NOMO-1 (cell line): ENCODE measurements at regions not wholly inside any gene's neighbourhood (a gene's known extent, or its start where the extent isn't known, plus 50 kb on each side); places are given as distances from the start of the nearest gene placed in this dataset.
A peak's percentile ranks its signal among the peaks of the same experiment; 100 is the strongest.

Source experiments
- DNase-seq, 2 experiments: peaks; one replicate each; lab custom pipeline; 2025; ENCODE audit not compliant: unreplicated experiment in 2 of 2; lab: John Stamatoyannopoulos, UW

- no peak for DNase-seq
Observed at GRCh38 chr10:60728056-60728455, 50.2 kb upstream of the CDK1 start.

- DNase-seq = no peak
Observed at GRCh38 chr10:60726257-60726656, 52.0 kb upstream of the CDK1 start.

DNA sequence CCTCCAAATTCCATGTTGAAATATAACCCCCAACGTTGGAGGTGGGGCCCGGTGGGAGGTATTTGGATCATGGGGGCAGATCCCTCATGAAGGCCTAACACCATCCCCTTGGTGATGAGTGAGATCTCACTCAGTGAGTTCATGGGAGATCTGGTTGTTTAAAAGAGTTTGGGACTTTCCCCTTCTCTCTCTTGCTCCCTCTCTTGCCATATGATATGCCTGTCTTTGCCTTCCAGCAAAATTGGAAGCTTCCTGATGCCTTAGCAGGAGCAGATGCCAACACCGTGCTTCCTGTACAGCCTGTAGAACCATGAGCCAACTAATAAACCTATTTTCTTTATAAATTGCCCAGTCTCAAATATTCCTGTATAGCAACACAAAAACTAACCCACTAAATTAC lies 55.7 kb upstream of the CDK1 start:
- DNase-seq = no peak

DNA sequence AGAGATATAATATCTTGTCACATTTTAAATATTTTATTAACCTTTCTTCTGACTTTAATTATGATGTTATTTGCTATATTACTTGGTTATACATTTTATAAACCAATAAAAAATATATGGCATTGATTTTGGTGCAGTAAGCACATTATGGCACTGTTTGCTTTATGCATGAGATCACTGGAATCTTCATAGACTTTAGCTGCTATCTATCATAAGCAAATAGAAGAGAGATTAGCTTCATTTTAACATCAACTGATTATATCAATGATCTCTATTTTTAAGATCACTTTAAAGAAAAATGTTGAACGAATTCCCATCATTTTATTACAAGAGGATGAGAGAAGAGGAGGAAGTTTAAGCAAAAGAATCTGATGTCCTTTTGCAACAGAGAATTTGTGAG lies 58.6 kb upstream of the CDK1 start:
- no peak for DNase-seq

GRCh38 chr10:60718886-60719285 lies 59.4 kb upstream of the CDK1 start:
- DNase-seq = no peak

DNA sequence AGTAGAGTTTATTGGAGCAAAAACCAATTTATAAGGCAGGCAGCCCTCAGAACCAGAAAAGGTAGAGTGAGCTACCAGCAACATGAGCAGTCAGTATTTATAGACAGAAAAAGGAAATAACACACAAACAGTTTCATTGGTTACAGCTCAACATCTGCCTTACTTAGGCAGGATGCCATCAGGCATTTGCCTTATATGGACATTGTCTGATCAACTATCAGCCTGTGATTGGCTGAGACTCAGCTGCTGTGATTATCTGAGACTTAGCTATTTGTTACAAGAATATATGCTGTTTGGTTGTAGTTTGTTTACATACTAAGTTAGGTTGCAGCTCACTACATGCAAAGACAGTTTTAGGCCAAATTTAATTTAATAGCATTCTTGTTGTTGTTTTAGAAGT lies 60.4 kb upstream of the CDK1 start:
- DNase-seq = no peak

- no peak for DNase-seq
Observed at GRCh38 chr10:60714233-60714632, 64.0 kb upstream of the CDK1 start.

GRCh38 chr10:60711496-60711895 lies 66.8 kb upstream of the CDK1 start:
- DNase-seq = no peak

- DNase-seq = no peak
Observed at GRCh38 chr10:60710041-60710440, 68.2 kb upstream of the CDK1 start.

DNA sequence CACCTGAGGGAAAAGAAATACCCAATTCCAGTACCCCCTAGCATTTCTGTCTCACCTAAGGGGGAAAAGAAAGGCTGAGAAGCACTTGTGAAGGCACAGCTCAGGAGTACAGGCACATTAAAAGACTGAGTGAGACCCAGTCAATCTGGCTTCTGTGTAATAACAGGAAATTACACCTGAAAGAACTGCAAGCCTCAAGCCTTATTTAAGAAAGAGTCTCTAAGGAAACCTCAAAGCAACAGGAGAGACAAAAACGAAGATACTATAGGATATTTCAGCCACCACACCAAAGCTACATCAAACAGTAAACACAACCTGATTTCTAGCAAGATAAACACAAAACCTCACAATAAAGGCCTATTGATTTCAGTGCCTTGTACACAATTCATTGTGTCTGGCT lies 69.6 kb upstream of the CDK1 start:
- no peak for DNase-seq

GRCh38 chr10:60707841-60708240 lies 70.4 kb upstream of the CDK1 start:
- no peak for DNase-seq

DNA sequence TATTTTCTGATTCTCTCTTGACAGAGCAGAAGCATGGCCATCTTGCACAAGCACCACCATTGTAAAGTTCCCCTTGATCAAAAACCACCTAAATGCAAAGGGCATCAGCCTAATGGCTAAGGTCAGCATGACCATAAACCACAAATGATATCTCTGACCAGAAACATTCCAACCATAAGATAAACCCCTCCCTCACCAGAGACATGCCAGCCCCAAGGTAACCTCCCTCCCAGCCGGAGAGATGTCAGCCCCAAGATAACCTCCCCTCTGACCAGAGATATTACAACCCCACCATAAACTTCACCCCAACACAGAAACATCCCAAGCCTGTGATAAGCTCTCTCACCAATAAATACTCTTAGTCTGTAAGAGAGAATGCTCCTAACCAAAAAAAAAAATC lies 72.1 kb upstream of the CDK1 start:
- DNase-seq = no peak

DNA sequence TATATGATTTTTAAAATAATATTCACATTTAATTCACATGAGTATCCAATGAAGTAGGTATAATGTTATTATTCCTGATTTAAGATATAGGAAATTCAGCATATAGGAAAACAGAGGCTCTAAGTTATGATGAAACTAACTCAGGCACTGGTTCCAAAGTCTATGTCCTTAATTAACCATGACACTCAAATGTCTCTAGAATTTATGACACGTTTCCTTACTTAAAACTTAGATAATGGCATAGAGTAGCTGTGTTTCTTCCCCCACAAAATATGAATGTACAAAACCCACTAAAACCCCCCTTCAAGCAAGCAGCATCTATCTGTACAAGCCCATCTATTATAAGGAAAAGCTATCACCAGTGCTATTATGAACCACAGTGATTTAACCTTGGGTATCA lies 72.9 kb upstream of the CDK1 start:
- no peak for DNase-seq

GRCh38 chr10:60704471-60704870 lies 73.8 kb upstream of the CDK1 start:
- DNase-seq = peak in 1 of 2 experiments; percentile 58

DNA sequence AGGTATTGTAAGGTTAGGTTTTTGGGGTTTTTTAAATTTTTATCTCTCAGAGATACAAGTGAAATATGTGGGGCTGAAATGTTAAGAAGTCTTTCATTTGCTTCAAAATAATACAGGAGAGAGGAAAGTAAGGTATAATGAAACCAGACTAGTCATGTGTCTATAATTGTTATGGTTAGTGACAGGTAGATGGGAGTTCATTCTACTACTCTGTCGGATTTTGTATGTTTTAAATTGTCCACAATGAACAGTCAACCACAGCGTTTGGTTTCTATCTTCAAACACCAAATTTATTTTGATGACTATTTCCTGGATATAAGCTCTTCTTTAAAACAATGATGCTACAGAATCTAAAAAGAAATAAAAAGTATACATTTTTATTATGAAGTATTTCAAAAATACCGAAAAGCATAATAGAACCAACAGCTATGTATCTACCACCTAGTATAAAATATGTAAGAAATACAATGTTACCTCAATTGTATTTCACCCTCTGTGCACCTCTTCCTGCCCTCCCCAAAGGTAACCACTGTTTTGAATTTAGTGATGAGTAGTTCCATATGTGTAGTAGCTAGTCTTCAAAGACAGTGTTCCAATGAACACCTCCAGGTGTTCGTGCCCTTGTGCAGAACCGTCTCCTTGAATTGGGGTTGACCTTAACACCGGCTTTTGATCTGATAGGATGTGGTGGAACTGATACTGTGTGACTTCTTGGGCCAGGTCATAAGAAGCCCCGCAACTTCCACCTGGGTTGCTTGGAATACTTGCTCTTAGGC lies 74.8 kb upstream of the CDK1 start:
- no peak for DNase-seq

DNA sequence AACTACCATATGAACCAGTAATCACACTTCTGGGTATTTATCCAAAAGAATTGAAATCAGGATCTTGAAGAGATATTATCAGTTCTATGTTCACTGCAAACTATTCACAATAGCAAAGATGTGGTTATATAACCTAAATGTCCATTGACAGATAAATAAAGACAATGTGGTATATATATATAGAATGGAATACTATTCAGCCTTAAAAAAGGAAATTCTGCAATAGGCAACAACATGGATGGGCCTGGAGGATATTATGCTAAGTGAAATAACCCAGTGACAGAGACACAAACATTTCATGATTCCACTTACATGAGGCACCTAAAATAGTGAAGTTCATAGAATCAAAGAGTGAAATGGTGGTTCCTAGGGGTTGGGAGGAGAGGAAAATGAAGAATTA lies 90.6 kb upstream of the CDK1 start:
- DNase-seq = no peak

- DNase-seq = no peak
Observed at GRCh38 chr10:60684091-60684490, 94.2 kb upstream of the CDK1 start.

DNA sequence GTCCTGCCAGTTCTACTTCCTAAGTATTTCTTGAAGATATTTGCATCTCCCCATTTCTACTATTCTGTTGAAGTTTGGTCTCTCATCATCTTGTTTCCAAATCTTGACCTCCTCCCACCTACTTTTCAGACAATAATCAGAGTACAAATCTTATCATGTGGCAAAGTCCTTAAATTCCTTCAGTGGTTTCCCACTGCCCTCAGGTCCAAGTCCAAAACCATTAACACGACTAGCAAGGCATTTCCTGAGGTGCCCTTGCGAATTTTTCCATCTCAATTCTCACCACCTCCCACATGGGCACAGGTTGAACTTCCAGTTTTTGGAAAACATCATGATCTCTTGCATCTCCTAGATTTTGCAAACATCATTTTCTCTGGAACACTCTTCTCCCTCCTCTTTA lies 97.2 kb upstream of the CDK1 start:
- DNase-seq = no peak

DNA sequence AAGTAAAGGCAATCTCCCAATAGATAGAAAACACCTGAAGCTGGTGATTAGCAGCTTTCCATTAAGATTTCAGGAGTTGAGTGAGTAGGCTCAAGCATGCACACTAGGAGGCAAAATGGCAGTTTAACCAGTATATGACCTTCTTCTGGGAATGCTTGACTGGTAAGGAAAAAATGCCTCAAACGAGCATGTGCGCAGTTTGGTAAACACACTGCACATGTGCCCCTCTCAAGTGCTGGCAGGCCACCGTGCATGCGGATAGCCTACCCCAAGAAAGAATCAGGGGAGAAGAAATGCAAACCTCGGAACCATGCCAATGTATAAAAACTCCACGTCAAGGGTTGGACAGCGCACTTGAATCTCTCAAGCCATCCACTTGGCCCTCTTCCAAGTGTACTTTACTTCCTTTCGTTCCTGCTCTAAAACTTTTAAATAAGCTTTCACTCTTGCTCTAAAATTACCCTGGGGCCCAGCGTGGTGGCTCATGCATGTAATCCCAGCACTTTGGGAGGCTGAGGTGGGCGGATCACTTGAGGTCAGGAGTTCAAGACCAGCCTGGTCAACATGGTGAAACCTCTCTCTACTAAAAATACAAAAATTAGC lies 98.8 kb upstream of the CDK1 start:
- no peak for DNase-seq

DNA sequence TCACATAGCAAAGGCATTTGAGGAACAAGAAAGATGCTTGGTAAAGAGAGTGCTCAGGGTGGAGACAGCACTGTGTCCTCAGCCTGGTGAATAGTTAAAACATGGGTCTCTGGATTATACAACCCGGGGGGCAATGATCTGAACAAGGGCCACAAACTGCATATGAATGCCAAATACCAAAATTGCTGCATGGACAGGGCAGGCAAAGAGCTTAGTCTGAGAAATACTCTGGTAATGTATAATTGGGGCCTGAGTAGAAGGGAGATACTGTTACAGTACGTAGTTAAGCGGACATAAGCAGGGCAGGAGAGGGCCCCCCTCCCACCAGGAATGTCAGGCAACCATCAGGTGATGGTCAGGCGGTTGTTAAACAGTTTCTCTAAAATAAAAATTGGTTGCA lies 99.3 kb upstream of the CDK1 start:
- DNase-seq = no peak

- no peak for DNase-seq
Observed at GRCh38 chr10:60677531-60678129, 100.6 kb upstream of the CDK1 start.

GRCh38 chr10:60675236-60675635 lies 103.0 kb upstream of the CDK1 start:
- DNase-seq = no peak
